Activated CD8-positive, alpha-beta memory T cell treated with anti-CD3 and anti-CD28 coated beads for 48 hours (primary cell): ENCODE measurements at regions not wholly inside any gene's neighbourhood (a gene's known extent, or its start where the extent isn't known, plus 50 kb on each side); places are given as distances from the start of the nearest gene placed in this dataset.

Experiments
- DNase-seq, 3 experiments: peaks; one replicate each; pipeline ENCODE4 v3.0.0-alpha.2; 2020; ENCODE audit warnings: low read depth in 2 of 3, low spot score in 2 of 3

DNA sequence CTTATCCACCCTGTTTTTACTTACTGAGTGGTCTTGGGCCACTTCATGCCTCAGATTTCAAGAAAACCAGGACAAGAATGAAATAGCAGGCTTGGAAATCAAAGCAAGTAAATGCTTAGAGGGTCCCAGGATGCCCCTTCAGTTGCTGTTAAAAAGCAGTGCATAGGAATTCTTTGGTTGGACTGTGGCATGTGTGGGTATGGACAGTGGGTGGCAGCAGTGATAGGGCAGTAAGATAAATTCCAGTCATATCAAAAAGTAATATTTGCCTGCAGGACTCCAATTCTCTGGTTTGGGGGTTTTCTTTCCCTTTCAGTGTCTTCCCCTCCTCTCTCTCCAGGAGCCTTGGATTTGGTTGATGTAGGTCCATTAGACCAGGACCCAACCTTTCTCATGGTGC is 306.7 kb upstream of the CLINT1 start:
- DNase-seq, result no peak

DNA sequence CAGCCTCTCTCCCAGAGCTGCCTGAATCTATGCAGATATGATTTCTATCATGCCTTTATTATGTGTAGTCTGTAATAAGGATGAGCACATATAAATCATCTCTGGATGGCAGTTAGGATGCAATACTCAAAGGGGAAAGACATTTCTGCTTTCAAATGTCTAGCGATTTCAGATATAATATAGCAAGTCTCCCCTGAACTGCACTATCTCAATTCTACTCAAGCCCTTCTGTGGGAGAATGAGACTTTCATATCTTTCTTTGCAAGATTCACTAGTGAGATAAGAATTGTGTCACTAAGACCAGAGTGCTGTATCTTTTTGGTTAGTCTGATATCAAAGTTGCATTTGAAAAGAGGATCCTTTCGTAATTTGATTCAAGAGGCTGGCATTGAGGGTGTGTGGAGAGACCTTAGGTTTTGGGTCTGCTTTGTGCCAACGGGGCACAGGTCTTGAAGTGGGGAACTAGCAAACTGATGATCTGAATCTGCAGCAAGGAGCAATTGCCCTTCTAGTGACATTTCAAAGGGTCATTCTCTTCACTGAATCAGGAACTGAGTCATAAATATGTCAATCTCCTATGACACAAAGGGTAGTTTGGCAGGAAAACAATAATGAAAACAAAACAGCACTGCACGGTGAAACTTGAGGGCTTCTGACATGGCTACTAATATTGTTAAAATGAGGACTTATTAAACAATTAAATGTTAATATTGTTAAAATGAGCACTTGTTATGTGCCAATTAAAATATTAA is 305.5 kb upstream of the CLINT1 start:
- no peak for DNase-seq

DNA sequence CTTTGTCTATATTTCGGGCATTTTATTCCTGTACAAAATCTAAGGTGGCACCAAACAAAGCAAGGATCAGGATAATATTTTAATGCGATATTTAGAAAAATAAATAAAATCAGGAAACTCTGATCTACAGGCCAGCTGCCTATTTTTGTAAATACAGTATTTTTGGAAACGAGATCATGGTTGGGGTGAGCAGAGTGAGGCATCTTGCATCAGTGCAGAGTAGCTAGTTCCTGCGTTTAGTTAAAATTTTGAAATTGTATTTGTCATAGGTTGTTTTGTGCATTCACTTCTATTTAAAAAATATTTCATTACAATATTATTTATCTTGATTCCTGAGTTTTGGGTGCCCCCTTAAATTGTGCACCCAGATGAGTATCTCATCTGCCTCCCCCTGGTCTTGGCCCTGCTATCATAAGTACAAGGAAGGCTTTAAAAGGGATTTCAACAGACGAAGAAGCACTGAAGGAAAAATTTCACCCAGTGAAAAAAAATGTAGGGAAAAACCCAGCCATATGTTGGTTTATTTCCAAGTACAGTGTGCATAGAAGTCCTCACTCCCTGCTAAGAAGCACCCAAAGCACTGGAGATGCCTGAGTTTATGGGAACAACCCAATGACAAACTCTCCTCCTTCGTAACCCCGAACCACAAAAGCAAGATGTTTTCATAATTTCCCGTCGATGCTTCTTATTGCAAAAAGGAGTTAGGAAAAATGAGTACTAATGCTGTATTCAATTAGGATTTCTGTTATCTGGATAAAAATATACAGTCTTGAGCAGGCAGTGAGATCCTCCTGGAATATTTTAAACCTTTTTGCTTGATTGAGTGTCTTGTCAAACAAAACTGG is 304.7 kb upstream of the CLINT1 start:
- DNase-seq, result no peak

DNA sequence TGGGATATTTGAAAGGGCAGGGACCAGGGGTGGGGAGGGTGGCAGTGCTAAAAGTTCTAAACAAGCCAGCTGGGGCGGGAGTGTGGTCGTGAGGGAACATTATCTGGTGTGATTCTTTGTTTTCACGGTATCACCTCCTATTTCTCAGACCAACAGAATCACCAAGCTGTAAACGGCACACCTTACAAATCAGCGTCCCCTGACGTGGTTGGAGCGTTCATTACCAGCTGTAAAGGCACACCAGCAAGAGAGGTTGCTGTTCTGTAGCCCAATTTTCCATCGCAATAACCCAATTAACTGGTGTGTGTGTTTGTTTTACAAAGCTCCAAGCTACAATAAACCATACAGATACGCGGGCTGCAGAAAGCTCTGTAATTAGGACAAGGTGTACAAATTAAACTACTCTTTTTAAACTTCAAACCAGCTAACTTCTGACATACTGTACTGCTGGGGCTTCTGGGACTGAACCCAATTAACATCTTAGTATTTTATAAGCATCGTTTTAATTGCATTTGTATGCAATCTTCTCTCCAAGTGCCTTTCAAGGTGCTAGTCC is 303.6 kb upstream of the CLINT1 start:
- DNase-seq, result no peak

DNA sequence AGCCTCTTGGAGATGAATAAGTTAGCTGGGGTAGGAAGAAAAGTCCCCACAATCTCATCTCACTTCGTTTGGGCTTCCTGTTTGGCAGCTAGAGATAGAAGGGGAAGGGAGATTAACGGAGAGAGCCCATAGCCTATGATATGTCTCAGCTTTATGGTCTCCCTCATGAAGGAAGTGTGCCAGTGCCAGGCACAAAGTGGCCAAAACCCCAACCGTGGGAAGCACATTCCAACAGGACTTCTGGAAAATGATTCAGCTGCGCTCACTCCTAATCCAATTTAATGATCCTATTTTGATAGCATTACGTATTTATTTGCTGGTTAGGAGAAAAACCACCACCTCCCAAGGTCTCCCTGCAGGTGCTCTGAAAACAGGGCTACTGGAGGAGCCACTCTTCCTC is 303.1 kb upstream of the CLINT1 start:
- no peak for DNase-seq

DNA sequence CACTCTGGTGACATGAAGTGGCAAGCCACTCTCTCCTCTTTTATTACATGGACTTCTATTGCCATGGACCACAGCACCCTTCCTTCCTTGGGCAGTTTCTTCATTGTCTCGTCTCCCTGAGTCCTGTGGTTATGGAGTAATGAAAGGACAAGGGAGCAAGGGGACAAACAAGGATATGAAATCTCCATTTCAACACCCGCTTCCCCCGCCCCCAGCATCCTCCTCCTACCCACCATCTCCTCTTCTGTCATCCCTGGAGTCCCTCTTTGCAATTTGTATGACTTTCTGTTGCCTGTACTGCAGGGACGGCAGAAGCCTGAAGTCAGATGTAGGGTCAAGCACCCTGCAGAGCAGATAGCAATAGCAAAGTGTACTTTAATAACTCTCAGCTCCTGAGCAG is 300.7 kb upstream of the CLINT1 start:
- no peak for DNase-seq

DNA sequence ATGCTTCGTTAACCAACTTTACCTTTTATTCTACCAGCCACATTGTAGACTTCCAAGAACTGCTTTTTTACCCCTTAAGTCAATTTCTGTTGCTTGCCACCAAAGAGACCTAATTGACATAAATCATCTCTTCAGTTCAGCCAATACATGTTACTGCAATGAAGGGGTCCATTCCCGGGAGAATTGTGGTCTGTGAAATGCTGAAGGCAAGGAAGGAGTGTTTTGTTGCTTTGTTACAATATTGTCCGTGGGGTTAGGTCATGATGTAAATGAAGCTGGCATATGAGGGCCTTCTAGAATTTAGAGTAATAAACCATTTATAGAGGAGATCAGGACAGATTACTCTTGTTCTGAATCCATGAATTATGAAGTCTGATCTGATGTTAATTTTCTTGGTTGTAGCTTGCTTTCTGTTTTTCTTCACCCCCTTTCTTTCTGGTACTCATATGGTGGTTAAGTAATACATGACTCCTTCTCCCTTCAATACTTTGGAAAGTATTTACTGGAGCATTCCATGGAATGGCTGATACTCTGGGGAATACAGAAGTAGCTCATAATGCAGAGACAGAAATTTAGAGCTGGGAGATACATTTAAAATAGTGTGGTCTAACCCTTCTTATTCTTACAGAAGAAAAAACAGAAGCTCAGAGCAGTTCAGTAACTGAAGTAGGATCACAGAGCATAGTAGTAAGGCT is 297.0 kb upstream of the CLINT1 start:
- no peak for DNase-seq

DNA sequence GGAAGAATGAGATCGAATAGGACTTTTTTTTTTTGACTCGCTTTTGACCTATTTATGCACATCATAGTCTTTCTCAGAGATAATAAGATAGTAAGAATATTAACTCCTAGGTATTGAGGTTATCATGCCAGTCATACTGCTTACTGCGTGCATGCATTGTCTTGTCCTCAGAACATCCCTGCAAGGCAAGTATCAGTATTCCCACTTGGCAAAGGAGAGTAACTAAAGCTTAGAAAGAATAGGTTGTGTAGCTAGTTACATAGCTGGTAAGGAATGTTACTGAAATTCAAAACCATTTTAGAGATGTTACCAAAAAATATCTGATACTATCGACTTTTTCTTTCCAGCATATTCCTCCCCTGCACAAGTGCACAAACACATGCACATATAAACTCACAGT is 296.1 kb upstream of the CLINT1 start:
- DNase-seq, result no peak

DNA sequence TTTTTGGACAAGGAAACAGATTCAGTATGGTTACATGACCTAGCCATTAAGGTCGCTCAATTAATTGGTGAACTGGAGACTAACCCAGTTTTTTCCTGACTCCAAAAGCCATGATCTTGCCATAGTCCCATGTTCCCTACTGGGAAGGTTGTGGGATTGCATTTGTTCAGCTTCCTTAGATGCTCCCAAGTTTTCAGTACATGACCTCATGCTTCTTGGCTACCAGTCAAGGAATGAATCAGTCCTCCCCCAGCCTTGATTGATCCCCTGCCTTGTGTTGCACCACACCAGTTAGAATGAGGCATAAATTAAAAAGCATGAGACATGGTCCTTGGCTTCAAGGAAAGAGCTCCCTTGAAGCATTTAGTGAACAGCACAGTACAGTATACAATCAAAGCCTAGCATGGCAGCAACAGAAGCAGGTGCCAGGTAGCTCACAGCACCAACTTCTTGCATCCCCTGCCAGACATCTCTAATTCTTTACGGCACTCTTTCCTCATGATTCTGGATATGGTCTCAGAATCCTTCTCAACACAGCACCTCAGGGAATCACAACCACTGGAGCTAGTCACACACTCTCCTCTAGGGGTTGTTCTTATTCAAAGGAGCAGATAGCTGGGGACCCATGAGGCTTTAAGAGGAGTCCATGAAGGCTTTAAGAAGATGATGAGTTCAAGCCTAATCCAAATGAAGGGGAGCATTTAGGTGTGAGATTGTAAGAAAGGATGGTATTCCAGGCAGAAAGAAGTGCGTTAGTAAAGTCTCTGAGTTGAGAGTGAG is 295.5 kb upstream of the CLINT1 start:
- no peak for DNase-seq

DNA sequence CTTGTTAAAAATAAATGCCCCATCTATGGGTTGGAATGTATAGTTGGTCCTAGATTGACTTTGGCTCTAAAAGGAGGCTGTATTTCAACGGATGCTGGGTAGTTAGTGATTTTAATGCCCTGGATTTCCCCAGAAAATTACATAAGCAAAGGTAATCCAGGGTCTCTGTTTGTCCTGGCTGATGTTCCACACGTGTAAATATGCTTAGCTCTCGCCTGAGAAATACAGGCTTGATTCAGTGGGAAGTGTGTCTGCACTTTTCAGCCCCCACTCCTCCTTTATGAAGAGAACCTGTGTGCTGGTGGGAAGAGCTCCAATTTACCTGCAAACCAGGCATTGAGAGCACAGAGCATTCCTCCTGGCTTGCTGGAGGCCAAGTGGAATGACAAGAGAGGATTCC is 294.6 kb upstream of the CLINT1 start:
- no peak for DNase-seq

DNA sequence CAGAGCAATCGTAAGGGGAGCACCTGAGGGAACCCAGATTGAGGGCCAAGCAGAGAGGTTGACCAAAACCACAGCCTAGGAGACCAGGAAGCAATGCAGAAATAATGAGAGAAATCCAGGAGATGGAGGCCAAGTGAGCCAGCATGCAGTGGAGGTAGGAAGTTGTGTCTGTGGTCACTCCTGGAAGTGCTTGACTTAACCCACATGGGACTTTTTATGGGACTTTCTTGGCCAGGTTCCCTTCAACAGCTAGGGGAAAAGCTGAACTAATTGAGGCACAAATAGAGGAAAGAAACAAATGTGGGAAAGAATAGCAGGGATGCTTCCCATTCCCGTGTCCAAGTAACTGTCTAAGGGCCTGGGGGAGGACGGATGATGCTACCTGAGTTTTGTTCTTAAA is 293.2 kb upstream of the CLINT1 start:
- no peak for DNase-seq

DNA sequence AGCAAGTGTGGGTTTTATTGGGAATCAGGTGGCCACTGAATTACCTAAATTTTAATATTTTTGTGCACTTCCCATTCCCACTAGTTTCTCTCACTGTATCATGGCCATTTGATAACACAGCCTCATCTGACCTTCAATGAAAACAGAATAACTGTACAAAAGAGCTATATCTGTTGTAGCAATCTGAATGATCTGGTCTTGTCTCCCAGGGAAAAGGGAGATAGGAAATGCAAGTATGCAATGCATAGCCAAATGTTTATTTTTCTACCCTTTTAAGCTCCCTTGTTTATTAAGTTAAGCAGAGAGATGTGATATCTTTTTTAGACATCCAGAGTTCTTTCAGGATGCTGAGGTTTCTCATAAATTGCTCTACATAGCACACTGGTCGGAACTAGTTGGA is 288.3 kb upstream of the CLINT1 start:
- DNase-seq, result no peak

DNA sequence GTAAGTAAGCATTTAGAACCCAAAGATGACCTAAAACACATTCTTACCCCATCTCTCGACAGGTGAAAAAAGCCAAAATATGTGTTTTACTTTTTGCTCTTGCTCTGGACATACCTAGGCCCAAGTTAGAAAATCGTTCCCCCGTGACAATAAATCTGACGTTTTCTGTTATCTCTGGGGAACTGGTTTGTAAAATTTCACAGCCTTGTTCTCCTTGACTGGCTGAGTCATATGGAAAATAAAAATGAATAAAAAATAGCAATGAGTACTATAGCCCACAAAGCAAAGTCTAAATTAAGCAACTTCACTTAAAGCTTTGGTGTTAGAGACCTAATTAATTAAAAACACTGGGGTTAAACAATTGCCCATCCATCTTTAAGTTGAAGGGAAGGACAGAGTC is 286.9 kb upstream of the CLINT1 start:
- DNase-seq, result no peak

DNA sequence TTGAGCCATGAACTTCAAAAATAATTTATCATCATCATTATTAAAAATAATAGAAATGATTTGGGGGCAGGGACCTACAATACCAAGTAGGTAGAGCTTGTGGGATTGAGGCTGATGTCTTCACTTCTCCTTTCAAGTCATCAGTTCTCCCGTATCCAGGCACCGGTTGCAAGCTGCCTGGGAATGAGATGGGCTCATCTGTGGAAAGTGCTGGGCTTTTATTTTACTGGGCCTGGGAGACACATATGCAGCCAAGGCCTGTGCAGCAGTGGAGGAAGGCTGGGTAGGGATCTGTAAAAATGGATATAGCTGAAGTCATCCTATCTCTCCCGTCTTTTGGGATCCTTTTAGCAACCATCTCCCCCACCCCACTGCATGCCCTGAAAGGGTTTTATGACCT is 284.1 kb upstream of the CLINT1 start:
- no peak for DNase-seq

DNA sequence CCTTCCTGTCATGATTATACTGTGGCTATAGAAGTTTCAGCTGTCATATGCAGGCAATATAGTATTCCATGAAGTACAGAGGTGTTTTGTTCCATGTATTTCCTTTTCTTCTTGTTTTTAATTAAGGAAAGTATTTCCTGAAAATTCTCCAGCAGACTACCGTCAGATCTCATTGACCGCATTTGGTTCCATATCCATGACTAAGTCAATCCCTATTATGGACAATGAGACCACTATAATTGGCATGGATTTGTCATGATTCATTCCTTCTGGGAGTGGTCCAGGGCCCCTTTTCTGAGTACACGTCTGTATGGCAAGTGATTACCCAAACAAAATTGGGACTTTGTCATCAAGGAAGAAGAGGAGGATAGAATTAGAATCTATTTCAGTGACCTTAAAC is 283.2 kb upstream of the CLINT1 start:
- no peak for DNase-seq

DNA sequence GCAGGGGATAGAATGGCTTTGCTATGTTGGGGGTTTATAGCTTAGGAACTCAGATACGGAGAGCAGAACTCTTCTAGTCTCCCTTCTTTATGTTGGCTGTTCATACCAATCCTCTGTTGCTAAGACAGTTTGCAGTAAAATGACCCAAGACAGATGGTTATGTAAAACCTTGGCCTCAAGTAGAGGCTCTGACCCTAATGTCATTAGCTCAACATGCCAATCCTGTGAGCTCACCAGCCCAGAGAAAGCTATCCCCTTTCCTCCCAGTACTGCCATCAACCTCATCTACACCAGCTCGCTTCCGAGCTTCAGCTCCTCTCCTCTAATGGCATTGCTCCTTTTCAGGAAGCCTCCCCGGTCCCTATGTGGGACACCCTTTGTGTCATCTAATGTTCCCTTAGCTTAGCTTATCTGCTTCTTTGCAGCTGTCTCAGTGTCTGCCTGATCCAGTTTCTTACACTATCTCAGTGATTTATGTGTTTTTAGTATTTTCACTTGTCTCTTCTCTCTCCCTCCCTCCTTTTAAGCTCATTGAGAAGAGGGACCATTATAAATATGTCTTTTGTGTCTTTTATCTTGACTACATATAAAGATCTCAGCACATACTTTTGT is 281.3 kb upstream of the CLINT1 start:
- DNase-seq, result no peak

DNA sequence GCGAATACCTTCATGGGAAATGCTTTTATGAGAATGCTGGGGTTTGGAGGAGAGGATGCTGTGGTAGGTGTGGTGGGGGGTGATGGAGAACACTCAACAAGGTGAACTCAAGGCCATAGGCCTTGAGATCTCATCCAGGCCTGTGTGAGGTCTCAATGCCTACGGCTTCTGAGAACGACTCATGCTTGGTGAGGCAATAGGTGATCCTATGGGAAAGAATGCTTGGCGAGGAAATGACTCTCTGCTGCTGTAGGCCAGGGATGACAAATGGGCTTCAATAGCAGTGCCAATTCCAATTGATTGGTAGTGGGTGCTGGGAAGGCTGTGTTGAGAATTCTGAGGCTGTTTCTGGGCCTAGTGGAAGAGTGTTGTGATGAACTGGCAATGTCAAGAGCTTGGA is 280.2 kb upstream of the CLINT1 start:
- no peak for DNase-seq

DNA sequence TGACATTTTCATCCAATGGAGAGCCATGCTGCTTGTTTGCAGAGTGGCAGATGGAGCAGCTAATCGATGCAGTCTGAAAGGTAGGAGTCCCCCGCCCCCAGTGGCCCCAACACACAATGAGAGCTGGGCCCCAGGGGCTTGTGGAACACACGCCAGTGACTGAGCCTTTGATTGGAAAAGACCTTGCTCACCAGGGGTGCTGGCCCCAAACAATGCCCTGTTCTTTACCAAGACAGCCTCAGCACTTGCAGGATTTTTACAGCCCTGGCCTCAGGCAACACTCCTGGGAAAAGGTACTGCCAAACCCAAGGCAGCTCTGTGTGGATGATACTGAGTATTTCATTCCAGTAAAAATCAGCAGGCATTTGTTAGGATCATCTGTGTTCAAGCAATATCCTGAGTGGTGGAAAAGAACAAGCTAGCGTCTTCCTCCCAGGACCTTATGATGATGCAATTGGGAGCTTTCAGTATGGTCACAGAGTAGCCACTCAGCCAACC is 276.8 kb upstream of the CLINT1 start:
- no peak for DNase-seq

DNA sequence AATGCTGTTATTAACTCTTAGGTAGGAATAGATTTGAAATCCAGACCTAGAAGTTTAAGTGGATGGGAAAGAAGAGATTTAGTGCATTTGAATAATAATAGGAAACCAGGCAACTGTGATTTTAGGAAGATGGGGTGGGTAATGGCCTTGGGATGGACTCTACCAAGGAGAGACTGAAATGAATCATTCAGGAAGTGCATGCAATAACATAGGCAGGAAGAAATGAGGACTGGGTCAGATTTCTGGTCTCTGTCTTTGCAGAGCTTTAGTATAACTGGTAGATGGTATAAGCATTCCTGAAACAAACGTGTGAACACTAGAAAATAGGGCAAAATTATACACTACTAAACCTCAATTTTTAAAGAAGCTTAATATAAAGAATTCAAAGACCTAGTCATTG is 274.4 kb upstream of the CLINT1 start:
- no peak for DNase-seq

DNA sequence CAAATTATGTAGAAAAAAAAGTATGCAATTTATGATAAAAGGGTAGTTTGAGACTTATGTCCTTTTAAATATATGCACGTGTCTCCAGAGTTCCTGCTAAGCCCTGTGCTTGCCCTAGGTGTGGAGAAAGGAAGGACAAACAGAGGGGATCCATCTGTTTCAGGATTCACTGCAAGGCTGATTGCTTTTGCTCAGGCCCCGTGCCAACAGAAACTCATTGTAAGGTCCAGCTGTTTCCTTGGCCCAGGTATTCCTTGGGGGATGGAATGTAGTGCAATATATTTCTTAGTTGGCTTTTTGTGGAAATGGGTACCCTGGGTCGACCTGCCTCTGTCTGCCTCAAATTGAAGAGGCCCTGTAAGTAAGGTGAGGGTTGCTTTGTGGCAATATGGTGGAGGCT is 268.6 kb upstream of the CLINT1 start:
- no peak for DNase-seq
